ENCODE measurements at regions not wholly inside any gene's neighbourhood (a gene's known extent, or its start where the extent isn't known, plus 50 kb on each side); places are given as distances from the start of the nearest gene placed in this dataset.

DNA sequence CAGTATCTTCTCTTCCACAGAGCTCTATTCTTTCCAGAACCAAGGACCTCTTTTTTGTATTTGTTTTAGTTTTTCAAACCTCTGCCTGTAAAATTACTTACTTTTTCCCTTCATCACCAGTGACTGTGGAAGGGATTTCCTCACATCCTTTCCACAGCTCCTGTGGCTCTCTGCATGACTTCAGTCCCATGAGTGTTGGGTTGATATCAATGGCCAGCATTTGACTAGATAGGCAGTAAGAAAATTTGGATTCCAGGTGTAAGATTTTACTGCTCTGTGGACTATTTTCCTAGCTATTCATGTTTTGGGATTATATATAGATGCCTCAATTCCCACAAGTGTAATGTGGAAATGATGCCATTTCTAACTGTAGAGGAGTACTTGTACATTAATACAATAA, 171.5 kb upstream of the PTBP2 start:
- Mint-ChIP-seq H3K27ac (ENCODE audit: unreplicated experiment) (no peak overlapping the region), H3K27me3 (ENCODE audit: unreplicated experiment) (no peaks in the 10 kb centered on the region), H3K9me3 (ENCODE audit: unreplicated experiment) (no peaks in the 10 kb centered on the region), H3K4me1 (ENCODE audit: low read depth, unreplicated experiment) (no peaks in the 10 kb centered on the region), H3K4me3 (ENCODE audit: unreplicated experiment) (no peak overlapping the region), H3K36me3 (ENCODE audit: unreplicated experiment) (no peaks in the 10 kb centered on the region)
- DNase-seq: no peak
- TF ChIP-seq, protein P1, sequence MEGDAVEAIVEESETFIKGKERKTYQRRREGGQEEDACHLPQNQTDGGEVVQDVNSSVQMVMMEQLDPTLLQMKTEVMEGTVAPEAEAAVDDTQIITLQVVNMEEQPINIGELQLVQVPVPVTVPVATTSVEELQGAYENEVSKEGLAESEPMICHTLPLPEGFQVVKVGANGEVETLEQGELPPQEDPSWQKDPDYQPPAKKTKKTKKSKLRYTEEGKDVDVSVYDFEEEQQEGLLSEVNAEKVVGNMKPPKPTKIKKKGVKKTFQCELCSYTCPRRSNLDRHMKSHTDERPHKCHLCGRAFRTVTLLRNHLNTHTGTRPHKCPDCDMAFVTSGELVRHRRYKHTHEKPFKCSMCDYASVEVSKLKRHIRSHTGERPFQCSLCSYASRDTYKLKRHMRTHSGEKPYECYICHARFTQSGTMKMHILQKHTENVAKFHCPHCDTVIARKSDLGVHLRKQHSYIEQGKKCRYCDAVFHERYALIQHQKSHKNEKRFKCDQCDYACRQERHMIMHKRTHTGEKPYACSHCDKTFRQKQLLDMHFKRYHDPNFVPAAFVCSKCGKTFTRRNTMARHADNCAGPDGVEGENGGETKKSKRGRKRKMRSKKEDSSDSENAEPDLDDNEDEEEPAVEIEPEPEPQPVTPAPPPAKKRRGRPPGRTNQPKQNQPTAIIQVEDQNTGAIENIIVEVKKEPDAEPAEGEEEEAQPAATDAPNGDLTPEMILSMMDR (IDR thresholded peaks at IDR 0.05; ENCODE audit: partially characterized antibody, unreplicated experiment): no peak

DNA sequence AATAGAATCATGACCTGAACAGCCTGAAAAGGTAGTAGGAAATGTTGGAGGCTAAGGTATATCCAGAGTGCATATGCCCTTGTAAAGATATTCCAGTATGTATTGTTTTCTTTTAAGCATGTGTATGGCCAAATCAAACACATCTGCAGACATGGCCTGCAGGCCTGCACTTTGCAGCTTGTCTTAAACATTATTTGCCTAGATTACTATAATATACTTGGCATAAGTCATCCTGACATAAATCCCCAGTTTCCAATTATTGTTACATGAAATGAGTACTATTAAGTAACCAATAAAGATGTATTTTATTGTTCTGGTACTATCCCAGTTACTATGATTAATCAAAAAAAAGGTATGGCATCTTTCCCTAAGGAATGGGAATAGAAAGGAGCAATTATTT, 169.1 kb upstream of the PTBP2 start:
- DNase-seq: no peak
- H3K27me3 Mint-ChIP-seq (ENCODE audit: unreplicated experiment): no peaks in the 10 kb centered on the region
- no peaks in the 10 kb centered on the region for H3K36me3 Mint-ChIP-seq (ENCODE audit: unreplicated experiment)
- H3K4me3 Mint-ChIP-seq (ENCODE audit: unreplicated experiment): no peak overlapping the region
- TF ChIP-seq, protein P1 (IDR thresholded peaks at IDR 0.05; ENCODE audit: partially characterized antibody, unreplicated experiment): no peak
- H3K9me3 Mint-ChIP-seq (ENCODE audit: unreplicated experiment): no peaks in the 10 kb centered on the region
- H3K27ac Mint-ChIP-seq (ENCODE audit: unreplicated experiment): no peak overlapping the region
- H3K4me1 Mint-ChIP-seq (ENCODE audit: low read depth, unreplicated experiment): no peaks in the 10 kb centered on the region

DNA sequence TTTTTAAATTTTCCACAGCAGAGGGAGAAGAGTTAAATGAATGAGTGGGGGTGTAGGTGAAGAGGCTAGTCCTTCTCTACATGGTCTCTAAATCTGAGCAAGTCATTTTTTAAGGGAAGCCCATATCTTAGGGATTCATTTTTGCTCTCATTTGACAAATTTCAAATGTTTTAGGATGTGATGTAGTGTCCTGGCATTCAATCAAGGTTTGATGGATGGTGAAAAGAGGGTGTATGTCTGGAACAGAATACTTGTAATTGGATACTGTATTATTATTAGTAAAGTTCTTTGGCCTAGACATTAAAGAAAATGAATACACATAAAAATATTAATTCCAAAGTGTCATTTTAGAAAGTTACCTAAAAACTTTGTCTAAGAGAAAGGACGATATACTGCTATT, 167.8 kb upstream of the PTBP2 start:
- no peaks in the 10 kb centered on the region for H3K27me3 Mint-ChIP-seq (ENCODE audit: unreplicated experiment)
- TF ChIP-seq, protein P1 (IDR thresholded peaks at IDR 0.05; ENCODE audit: partially characterized antibody, unreplicated experiment): no peak
- no peaks in the 10 kb centered on the region for H3K4me1 Mint-ChIP-seq (ENCODE audit: low read depth, unreplicated experiment)
- H3K36me3 Mint-ChIP-seq (ENCODE audit: unreplicated experiment): no peaks in the 10 kb centered on the region
- no peaks in the 10 kb centered on the region for H3K9me3 Mint-ChIP-seq (ENCODE audit: unreplicated experiment)
- no peak for DNase-seq
- no peak overlapping the region for H3K4me3 Mint-ChIP-seq (ENCODE audit: unreplicated experiment)
- H3K27ac Mint-ChIP-seq (ENCODE audit: unreplicated experiment): no peak overlapping the region

DNA sequence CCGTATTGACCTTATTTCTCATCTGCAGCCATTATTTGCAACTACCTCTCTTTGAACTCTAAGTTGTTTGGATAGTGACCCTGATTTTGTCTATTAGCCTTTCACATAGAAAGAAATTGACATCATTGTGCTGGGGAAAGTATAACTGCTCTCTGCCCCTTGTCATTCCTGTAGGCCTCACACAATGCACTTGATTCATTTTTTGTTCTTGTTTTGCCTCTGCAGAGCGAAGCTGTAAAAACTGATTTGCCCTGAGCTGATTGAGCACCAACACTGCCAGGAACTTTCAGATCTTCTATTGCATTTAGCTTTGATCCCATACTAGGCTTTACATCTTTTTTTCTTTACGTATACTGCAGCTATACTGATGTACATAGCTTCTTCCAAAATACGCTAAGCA, 167.2 kb upstream of the PTBP2 start:
- Mint-ChIP-seq H3K27ac (ENCODE audit: unreplicated experiment) (no peak overlapping the region), H3K4me1 (ENCODE audit: low read depth, unreplicated experiment) (no peaks in the 10 kb centered on the region), H3K27me3 (ENCODE audit: unreplicated experiment) (no peaks in the 10 kb centered on the region), H3K4me3 (ENCODE audit: unreplicated experiment) (no peak overlapping the region), H3K9me3 (ENCODE audit: unreplicated experiment) (no peaks in the 10 kb centered on the region), H3K36me3 (ENCODE audit: unreplicated experiment) (no peaks in the 10 kb centered on the region)
- no peak for DNase-seq
- TF ChIP-seq, protein P1 (IDR thresholded peaks at IDR 0.05; ENCODE audit: partially characterized antibody, unreplicated experiment): no peak

DNA sequence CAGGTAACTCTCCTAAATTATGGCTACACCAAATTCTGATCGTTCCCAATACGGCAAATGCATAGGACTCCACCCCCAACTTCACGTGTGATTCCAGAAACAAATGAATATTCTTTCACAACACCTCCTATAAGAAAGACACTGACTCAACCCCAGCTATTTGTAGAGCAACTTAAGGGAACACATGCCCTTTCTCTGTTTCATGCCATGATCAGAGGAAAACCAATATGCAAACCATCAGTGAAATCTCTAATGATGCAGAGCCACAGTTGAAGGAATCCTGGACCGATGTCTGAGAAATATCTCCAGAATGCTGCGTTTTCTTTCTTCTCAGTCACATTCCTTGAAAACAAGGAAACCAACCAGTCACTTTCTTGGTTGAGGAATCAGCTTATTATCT, 164.2 kb upstream of the PTBP2 start:
- H3K9me3 Mint-ChIP-seq (ENCODE audit: unreplicated experiment): no peaks in the 10 kb centered on the region
- no peak for DNase-seq
- no peak overlapping the region for H3K4me3 Mint-ChIP-seq (ENCODE audit: unreplicated experiment)
- TF ChIP-seq, protein P1 (IDR thresholded peaks at IDR 0.05; ENCODE audit: partially characterized antibody, unreplicated experiment): no peak
- no peaks in the 10 kb centered on the region for H3K4me1 Mint-ChIP-seq (ENCODE audit: low read depth, unreplicated experiment)
- no peaks in the 10 kb centered on the region for H3K27me3 Mint-ChIP-seq (ENCODE audit: unreplicated experiment)
- peaks cover 5% of the 10 kb centered on the region for H3K36me3 Mint-ChIP-seq (ENCODE audit: unreplicated experiment)
- no peak overlapping the region for H3K27ac Mint-ChIP-seq (ENCODE audit: unreplicated experiment)
